Erythroblast (primary cell): ENCODE measurements at regions not wholly inside any gene's neighbourhood (a gene's known extent, or its start where the extent isn't known, plus 50 kb on each side); places are given as distances from the start of the nearest gene placed in this dataset.
"Not testable (repeated sequence)": the region's sequence is repeated elsewhere in the genome, so short reads cannot be mapped to it uniquely, and the experiment has no call there.

ENCODE experiments used
- DNase-seq, 2 experiments: peaks; one replicate each; lab custom pipeline; 2025; lab: John Stamatoyannopoulos, UW
- GATA1 ChIP-seq: IDR thresholded peaks from 2 replicates; pipeline ENCODE4 v1.6.1; 2011; ENCODE audit warnings: low read depth, mild to moderate bottlenecking, control low read depth, low read length, moderate library complexity
- POLR2A ChIP-seq: IDR thresholded peaks from 2 replicates; pipeline ENCODE4 v1.6.1; 2011; ENCODE audit warnings: mild to moderate bottlenecking, low read length

DNA sequence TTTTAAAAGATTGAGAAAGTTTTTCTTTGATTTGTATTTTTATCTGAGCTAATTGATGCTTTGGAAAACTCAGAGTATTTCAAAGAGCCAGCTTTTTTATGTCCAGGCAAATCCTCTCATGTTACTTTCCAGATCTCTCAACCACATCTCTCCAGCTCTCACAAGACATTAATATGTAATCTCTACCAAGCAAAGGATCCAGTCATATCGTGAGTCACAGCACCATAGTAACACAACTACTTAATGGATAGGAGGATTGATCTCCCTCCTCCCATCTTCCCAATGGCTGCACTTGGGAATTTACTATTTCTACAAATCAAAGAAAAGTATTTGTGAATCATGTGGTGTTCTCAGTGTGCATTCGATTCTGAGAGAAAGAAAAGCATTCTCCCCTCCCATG lies 63.3 kb downstream of the POU4F1 start:
- no peak for TF ChIP-seq POLR2A
- TF ChIP-seq GATA1: no peak
- no peak for DNase-seq

DNA sequence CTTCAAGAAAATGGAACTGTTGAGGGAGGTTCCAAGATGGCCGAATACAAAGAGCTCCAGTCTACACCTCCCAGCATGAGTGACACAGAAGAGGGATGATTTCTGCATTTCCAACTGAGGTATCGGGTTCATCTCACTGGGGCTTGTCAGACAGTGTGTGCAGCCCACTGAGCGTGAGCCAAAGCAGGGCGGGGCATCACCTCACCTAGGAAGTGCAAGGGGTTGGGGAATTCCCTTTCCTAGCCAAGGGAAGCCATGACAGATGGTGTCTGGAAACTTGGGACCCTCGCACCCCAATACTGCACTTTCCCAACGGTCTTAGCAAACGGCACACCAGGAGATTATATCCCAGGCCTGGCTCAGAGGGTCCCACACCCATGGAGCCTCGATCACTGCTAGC lies 77.3 kb downstream of the POU4F1 start:
- not testable (repeated sequence) for DNase-seq

DNA sequence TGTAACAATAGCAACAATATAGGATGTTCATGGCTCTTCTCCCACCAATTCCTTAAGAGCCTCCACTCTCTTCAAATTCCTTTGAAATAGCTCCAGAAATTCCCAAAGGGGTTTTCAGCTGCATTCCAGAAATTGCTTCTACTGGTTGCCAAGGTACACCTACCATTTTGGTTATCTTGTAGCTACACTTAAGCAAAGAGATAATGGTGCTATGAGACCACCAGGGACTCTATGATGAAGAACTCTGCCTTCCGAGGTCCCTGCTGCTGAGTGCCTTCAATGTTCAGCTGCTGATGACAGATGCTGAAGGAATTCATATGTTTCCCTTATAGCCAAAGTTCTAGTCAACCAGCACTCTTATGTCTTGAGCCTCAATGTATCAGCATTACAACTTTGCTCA lies 78.4 kb downstream of the POU4F1 start:
- no peak for DNase-seq
- TF ChIP-seq GATA1 (no peak), POLR2A (no peak)

DNA sequence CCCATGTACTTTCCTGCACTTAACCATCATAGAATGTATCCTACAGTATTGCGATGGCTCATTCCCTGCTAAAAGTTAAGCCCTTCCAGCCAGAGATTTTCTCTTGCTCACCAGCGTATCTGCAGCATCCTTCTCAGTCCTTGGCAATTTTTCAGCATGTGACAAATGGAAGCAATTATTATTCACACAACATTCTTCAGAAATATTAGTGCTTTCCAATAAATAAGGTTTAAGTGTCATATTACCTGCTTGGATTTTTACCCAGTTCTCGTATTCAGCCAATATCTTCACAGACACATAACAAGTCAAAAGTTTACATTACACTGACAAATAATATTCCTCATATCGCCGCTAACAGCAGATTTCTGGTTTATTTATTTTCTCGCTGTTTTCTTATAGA lies 82.3 kb downstream of the POU4F1 start:
- DNase-seq: no peak
- no peak for TF ChIP-seq POLR2A
- no peak for TF ChIP-seq GATA1

DNA sequence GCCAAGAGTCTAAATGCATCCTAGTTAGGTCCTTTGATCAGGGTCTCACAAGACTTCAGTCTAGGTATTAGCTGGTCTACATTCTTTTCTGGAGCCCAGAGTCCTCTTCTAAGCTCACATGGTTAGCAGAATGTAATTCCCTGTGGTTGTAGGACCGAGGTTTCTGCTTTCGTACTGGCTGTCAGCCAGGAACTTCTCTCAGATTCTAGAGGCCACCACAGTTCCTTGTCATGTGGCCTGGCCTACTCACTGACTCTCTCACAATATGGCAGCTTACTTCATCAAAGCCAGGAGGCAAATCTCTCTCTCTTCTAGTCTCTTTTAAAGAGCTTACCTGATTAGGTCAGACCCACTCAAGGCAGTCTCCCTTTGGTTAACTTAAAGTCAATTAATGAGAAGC lies 82.9 kb downstream of the POU4F1 start:
- TF ChIP-seq POLR2A (no peak), GATA1 (no peak)

DNA sequence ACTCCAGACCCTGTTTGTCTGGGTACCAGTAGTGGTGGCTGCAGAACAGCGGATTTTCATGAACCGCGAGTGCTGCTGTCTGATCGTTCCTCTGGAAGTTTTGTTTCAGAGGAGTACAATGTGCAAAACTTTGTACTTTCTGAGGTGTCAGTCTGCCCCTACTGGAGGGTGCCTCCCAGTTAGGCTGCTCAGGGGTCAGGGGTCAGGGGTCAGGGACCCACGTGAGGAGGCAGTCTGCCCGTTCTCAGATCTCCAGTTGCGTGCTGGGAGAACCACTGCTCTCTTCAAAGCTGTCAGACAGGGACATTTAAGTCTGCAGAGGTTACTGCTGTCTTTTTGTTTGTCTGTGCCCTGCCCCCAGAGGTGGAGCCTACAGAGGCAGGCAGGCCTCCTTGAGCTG lies 84.9 kb downstream of the POU4F1 start:
- not testable (repeated sequence) for DNase-seq

More for the DNA sequence above, 82.9 kb downstream of the POU4F1 start:
- DNase-seq: no peak

DNA sequence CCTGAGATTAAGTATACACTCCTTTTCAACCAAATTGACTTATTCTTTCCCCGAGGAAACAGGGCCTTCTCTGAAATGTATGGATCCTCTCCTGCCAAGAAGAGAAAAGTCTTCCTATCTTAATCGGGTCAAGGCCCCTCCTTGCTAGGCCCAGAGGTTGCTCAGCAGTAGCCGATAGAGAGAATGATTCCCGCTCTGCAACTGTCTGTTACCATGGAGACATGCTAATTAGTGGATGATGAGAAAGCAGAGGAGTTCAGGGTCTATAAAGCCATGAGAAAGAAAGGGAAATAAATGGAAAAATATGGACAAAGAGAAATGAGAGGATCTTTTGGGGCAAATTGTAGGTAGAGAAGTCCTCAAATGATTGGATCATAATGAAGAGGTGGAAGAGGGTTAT lies 103.5 kb downstream of the POU4F1 start:
- DNase-seq: no peak
- no peak for TF ChIP-seq POLR2A
- no peak for TF ChIP-seq GATA1

DNA sequence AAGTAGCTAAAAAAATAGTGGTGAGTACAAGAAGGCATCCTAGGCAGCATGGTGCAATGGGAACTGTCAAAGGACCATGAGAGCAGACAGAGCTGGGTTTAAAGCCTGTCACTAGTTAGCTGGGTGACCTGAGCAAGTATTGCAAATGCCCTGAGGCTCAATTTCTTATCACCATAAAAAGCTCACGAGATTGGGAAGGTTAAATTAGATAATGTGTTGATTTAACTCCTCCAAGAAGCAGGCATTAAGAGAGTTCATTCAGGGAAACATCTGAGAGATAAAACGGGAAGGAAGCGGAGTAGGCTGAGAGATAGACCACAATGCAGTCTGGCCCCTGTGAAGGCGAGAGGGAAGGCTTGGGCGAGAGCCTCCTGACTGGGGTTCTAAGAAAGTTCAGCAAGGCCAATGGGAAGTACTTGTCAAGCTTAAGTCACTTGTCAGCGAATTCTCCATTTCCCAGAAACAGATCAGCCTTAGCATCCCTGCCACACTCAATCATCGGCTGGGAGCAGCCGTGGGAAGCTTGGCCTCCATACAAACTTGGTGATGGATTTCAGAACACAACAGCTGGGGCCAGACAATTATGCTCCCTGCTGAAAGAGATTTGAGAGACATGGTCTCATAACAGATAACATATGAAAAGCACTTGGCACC lies 105.5 kb downstream of the POU4F1 start:
- TF ChIP-seq POLR2A: no peak
- no peak for DNase-seq

DNA sequence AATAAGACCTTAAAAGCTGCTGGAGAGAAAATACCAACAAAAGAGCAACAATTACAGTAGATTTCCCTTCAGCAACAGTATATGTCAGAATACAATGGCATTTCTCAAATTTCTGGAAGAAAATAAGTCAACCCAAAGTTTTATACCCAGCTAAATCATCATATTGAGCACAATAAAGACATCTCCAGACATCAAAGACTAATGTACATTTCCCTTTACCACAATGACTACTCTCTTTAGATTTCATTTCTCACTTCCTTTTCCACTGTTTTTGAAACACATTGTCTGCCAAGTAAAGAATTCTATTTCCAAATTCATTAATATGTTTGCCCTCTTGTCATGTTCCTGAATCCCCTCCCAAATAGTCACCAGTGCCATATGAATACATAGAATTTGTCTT lies 111.4 kb downstream of the POU4F1 start:
- DNase-seq: no peak
- TF ChIP-seq POLR2A (no peak), GATA1 (no peak)

DNA sequence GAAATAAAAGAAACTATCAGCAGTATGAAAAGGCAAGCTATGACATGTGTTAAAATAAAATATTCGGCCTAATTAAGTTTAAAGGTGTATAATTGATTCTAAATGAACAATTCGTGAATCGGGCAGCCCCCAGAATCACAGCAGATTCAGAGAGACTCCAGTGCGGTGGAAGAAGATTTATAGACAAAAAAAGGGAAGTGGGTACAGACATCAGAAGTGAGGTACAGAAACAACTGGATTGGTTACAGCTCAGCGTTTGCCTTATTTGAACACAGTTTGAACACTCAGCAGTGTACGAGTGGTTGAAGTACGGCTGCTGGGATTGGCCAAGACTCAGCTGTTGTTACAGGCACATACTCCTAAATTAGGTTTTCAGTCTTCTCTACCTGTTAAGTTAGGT lies 113.1 kb downstream of the POU4F1 start:
- DNase-seq: not testable (repeated sequence)

DNA sequence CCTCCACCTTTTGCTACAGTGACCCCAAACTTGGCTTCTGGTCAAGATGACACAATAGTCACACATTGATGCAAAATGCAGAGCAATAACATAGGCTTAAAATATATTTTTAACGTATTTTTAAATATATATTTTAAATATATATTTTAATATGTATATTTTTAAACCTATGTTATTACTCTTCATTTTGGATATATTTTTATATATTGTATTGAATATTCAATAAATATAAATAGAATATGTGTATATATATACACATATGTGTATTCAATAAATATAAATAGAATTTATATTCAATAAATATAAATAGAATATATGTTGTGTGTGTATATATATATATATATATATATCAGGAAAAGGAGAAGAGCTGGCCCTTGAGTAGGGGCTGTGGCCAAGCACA lies 115.6 kb downstream of the POU4F1 start:
- DNase-seq: no peak

DNA sequence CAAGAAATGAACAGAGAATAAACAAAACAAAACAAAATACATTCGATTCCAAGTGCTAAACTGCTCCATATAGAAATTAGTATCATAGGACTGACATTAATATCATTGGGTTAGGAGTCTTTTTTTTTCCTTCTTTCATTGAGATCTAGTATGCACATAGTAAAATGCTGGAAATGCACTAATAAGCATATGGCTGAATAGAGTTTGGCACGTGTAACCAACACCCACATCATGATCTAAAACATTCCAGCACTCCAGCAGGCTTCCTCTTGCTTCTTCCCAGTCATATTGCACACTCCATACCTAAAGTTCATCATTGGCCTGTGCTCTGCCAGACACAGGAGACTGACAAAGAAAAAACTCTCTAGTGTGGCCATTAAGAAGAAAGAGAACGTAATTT lies 117.5 kb downstream of the POU4F1 start:
- TF ChIP-seq GATA1: no peak
- TF ChIP-seq POLR2A: no peak
- DNase-seq: no peak

More for the DNA sequence above, 115.6 kb downstream of the POU4F1 start:
- TF ChIP-seq GATA1 (no peak), POLR2A (no peak)

DNA sequence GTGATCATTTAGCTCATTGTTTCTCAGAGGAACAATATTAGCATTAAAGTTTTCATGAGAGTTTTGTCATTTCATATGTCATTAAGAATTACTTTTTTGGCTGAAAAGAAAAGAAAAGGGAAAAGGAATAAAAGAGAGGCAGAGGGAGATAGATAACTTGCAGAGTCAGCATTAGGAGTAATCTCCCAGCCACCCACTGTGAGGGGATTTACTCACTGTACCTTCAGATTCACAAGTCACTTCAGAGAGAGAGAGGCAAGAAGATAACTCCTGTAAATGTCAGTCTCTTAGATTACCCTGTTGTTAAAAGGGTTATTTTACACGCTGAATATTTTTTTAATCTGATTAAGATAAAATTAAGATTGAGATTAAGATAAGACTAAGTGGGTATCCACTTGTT lies 125.2 kb downstream of the POU4F1 start:
- TF ChIP-seq GATA1: no peak
- no peak for TF ChIP-seq POLR2A
- DNase-seq: no peak

DNA sequence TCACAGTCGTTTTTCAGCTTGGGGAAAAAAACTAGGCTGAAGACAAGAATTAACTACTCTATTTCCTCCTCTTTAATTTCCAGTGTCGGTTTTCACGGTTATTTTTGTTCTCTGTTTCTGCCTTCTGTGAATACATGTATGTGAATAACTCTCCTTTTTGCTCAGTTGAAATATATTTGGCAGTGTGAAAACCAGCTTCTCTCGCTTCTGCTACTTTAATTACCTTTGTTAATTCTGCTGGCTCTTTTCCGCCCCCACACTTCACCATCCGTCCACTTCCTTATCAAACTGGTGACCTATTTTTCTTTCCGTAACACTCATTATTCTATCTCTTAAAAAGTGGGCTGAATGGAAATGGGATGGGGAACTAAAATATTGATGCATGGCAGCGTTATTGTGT lies 126.4 kb downstream of the POU4F1 start:
- DNase-seq: no peak
- no peak for TF ChIP-seq GATA1
- no peak for TF ChIP-seq POLR2A

DNA sequence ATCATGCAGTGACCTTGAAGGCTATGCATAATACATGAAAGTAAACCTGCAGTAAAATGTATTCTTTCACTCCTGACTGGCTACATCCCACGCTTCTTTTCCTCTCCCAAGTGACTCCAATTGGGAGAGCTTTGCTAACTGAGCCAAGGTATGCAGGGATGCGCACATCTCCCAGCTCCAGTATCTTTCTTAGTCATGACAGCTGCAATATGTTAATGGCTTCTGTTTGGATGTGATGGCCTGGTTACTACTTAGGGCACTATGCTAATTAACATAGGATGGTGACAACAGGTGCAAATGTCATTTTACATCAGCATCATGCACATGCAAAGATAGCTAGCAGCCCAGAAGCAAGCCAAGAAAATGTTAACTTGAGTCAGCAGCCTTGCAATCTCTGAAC lies 134.7 kb downstream of the POU4F1 start:
- DNase-seq: no peak
- TF ChIP-seq GATA1 (no peak), POLR2A (no peak)

DNA sequence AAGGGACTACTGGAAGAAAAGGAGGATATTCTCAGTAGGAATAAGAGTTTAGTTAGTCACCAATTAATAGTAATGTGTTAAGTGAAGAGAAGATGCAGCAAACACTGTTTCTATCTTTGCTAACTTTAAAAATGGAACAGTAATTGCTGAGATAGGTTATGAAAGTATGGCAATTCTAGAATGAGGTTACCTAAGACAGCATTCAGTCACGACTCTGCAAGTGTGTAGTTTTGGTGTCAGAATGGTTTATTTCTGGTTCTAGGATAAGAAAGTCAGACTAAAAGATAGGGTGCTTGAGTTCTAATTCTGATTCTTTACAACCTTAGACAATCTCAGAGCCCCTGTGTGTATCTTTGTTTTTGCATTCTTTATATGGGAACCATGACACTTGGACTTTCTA lies 138.1 kb downstream of the POU4F1 start:
- TF ChIP-seq POLR2A (no peak), GATA1 (no peak)
- DNase-seq: no peak
